ENCODE measurements at regions not wholly inside any gene's neighbourhood (a gene's known extent, or its start where the extent isn't known, plus 50 kb on each side); places are given as distances from the start of the nearest gene placed in this dataset.

- POLR2A ChIA-PET, result no interaction called here
- CTCF ChIA-PET, result no interaction called here
- no peak for TF ChIP-seq CTCF (IDR thresholded peaks at IDR 0.05; ENCODE audit: low read depth, low read length)
- Histone ChIP-seq H3K27me3 (ENCODE audit: control insufficient read depth, insufficient read depth, low read length) (peaks cover 38% of the 10 kb centered on the region), H3K4me3 (ENCODE audit: low read depth, low read length) (no peak overlapping the region), H3K9me3 (ENCODE audit: control insufficient read depth, insufficient read depth, low read length) (no peaks in the 10 kb centered on the region), H3K27ac (ENCODE audit: low read depth, low read length) (no peak overlapping the region)
- no peak for DNase-seq (ENCODE audit: low read depth, low spot score)
Observed at GRCh38 chr2:120517751-120518469, 172.0 kb downstream of the INHBB start.

GRCh38 chr2:120518819-120519218 is 172.9 kb downstream of the INHBB start:
- CTCF ChIA-PET, result no interaction called here
- Histone ChIP-seq H3K4me3 (ENCODE audit: low read depth, low read length) (no peak overlapping the region), H3K27me3 (ENCODE audit: control insufficient read depth, insufficient read depth, low read length) (peaks cover 45% of the 10 kb centered on the region), H3K27ac (ENCODE audit: low read depth, low read length) (no peak overlapping the region), H3K9me3 (ENCODE audit: control insufficient read depth, insufficient read depth, low read length) (no peaks in the 10 kb centered on the region)
- no peak for TF ChIP-seq CTCF (IDR thresholded peaks at IDR 0.05; ENCODE audit: low read depth, low read length)
- DNase-seq (ENCODE audit: low read depth, low spot score), result no peak
- POLR2A ChIA-PET, result no interaction called here

GRCh38 chr2:120519469-120519868 is 173.5 kb downstream of the INHBB start:
- H3K4me3 ChIP-seq (ENCODE audit: low read depth, low read length), result no peak overlapping the region
- peaks cover 50% of the 10 kb centered on the region for H3K27me3 ChIP-seq (ENCODE audit: control insufficient read depth, insufficient read depth, low read length)
- no peak overlapping the region for H3K27ac ChIP-seq (ENCODE audit: low read depth, low read length)
- no peak for TF ChIP-seq CTCF (IDR thresholded peaks at IDR 0.05; ENCODE audit: low read depth, low read length)
- ChIA-PET POLR2A (no interaction called here), CTCF (interaction anchor here (2.6 kb wide), 1 partner anchor 177 kb away, joined by 9 read pairs; no protein-coding TSS in a partner anchor)
- no peaks in the 10 kb centered on the region for H3K9me3 ChIP-seq (ENCODE audit: control insufficient read depth, insufficient read depth, low read length)
- DNase-seq (ENCODE audit: low read depth, low spot score), result no peak

GRCh38 chr2:120520454-120520853 is 174.5 kb downstream of the INHBB start:
- no peak for DNase-seq (ENCODE audit: low read depth, low spot score)
- no peak for TF ChIP-seq CTCF (IDR thresholded peaks at IDR 0.05; ENCODE audit: low read depth, low read length)
- H3K27ac ChIP-seq (ENCODE audit: low read depth, low read length), result no peak overlapping the region
- no peaks in the 10 kb centered on the region for H3K9me3 ChIP-seq (ENCODE audit: control insufficient read depth, insufficient read depth, low read length)
- no peak overlapping the region for H3K4me3 ChIP-seq (ENCODE audit: low read depth, low read length)
- CTCF ChIA-PET, result interaction anchor here (0.8 to 2.6 kb wide), 5 partner anchors 9 to 201 kb away, joined by 3 to 9 read pairs (median 4); no protein-coding TSS in a partner anchor
- POLR2A ChIA-PET, result no interaction called here
- H3K27me3 ChIP-seq (ENCODE audit: control insufficient read depth, insufficient read depth, low read length), result peaks cover 53% of the 10 kb centered on the region

Measured in AG04450 (cell line).